Peyer's patch (tissue), 4 donors: ENCODE measurements at regions not wholly inside any gene's neighbourhood (a gene's known extent, or its start where the extent isn't known, plus 50 kb on each side); places are given as distances from the start of the nearest gene placed in this dataset.

ENCODE experiments used
- POLR2A ChIP-seq, 2 donors: fragments of 450-650 bp; IDR thresholded peaks; one replicate each; pipeline ENCODE4 v1.5.1; 2017; ENCODE audit warnings: antibody characterized with exemption in 2 of 2, mild to moderate bottlenecking in 2 of 2, moderate library complexity in 2 of 2
- TF ChIP-seq, protein P1 (sequence below), 6 experiments: fragments of 450-650 bp in 4 of 6; fragments of 200-600 bp in 2 of 6; sonication (generic) in 1 of 6; IDR thresholded peaks; one replicate each; pipeline ENCODE4 v1.5.1; 2017 to 2019; ENCODE audit warnings: antibody characterized with exemption in 6 of 6, mild to moderate bottlenecking in 3 of 6, moderate library complexity in 1 of 6

- TF ChIP-seq, protein P1, sequence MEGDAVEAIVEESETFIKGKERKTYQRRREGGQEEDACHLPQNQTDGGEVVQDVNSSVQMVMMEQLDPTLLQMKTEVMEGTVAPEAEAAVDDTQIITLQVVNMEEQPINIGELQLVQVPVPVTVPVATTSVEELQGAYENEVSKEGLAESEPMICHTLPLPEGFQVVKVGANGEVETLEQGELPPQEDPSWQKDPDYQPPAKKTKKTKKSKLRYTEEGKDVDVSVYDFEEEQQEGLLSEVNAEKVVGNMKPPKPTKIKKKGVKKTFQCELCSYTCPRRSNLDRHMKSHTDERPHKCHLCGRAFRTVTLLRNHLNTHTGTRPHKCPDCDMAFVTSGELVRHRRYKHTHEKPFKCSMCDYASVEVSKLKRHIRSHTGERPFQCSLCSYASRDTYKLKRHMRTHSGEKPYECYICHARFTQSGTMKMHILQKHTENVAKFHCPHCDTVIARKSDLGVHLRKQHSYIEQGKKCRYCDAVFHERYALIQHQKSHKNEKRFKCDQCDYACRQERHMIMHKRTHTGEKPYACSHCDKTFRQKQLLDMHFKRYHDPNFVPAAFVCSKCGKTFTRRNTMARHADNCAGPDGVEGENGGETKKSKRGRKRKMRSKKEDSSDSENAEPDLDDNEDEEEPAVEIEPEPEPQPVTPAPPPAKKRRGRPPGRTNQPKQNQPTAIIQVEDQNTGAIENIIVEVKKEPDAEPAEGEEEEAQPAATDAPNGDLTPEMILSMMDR (IDR thresholded peaks at IDR 0.05) = no peak
- TF ChIP-seq POLR2A (IDR thresholded peaks at IDR 0.05) = no peak
Observed at GRCh38 chr10:129390726-129391125, 76.3 kb upstream of the MGMT start.
